Erythroblast (primary cell): ENCODE measurements at regions not wholly inside any gene's neighbourhood (a gene's known extent, or its start where the extent isn't known, plus 50 kb on each side); places are given as distances from the start of the nearest gene placed in this dataset.

Experiments used
- GATA1 ChIP-seq: IDR thresholded peaks from 2 replicates; pipeline ENCODE4 v1.6.1; 2011; ENCODE audit warnings: low read depth, mild to moderate bottlenecking, control low read depth, low read length, moderate library complexity
- POLR2A ChIP-seq: IDR thresholded peaks from 2 replicates; pipeline ENCODE4 v1.6.1; 2011; ENCODE audit warnings: mild to moderate bottlenecking, low read length

- TF ChIP-seq POLR2A: no peak
- no peak for TF ChIP-seq GATA1
These were observed 525.7 kb downstream of the CDH11 start for GRCh38 chr16:64596196-64596595.
